Testis (tissue), 2 donors: ENCODE measurements at regions not wholly inside any gene's neighbourhood (a gene's known extent, or its start where the extent isn't known, plus 50 kb on each side); places are given as distances from the start of the nearest gene placed in this dataset.

Experiments used
- CTCF ChIP-seq, 3 experiments: fragments of 450-650 bp in 2 of 3; fragments of 200-600 bp in 1 of 3; sonication (generic) in 1 of 3; IDR thresholded peaks; one replicate each; pipeline ENCODE4 v1.5.1; 2016 to 2019; ENCODE audit warnings: antibody characterized with exemption in 3 of 3, mild to moderate bottlenecking in 2 of 3, moderate library complexity in 1 of 3
- POLR2A ChIP-seq: fragments of 450-650 bp; IDR thresholded peaks from one replicate; pipeline ENCODE4 v1.6.1; 2017; ENCODE audit warnings: antibody characterized with exemption, mild to moderate bottlenecking, moderate library complexity

DNA sequence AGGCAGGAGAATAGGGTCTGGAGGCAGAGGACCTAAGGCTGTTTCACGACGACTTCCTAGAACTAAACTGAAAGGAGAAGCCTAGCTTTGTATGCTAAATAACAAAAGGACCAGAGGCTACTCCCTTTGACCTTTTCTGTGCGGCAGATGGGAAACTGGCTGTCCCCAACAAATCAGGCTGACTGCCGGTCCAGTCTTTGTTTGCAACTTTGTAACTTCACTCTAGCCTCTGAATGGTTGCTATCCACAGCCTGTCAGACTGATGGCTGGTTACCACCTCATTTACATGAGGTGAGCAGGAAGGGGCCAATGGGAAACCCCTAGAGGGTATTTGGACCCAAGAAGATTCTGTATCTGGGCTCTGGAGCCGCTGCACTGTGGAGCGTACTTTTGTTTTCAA is 132.6 kb upstream of the SHH start:
- no peak for TF ChIP-seq CTCF (IDR thresholded peaks at IDR 0.05)
- TF ChIP-seq POLR2A, result no peak
